ENCODE measurements at regions not wholly inside any gene's neighbourhood (a gene's known extent, or its start where the extent isn't known, plus 50 kb on each side); places are given as distances from the start of the nearest gene placed in this dataset.
"Not testable (repeated sequence)": the region's sequence is repeated elsewhere in the genome, so short reads cannot be mapped to it uniquely, and the experiment has no call there.

DNA sequence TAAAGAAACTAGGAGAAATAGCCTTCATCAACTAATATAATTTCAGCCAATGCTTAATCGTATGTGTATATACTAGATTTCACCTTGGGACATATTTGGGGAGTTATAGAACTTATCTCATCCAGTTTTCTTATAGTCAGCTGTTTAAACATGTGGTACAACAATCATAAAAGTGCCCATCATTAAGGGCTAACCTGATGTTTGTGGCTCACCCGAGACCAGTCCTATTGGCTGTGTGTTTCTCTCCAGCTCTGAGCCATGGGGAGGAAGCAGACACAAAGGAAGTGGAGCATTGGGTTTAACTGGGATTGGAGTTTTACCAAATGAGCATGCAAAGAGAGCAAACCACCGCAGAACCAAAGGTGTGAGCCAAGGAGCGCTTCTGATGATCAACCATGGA, 114.3 kb upstream of the KLF12 start:
- no peak overlapping the region for H3K27ac ChIP-seq
- DNase-seq, result no peak
- 83 to 100% methylated on average over 2 to 4 of the region's 4 CpGs for WGBS, 2 donors (ENCODE audit: low coverage in 1 of 2)
- no peaks in the 10 kb centered on the region for H3K27me3 ChIP-seq
- no peaks in the 10 kb centered on the region for H3K9me3 ChIP-seq
- intact Hi-C loops (cut with DNase I; ENCODE audit: low total_unique reads) (no loop called here), in situ Hi-C loops (cut with MboI; ENCODE audit: low pct_ligation_motif_present in 1 of 4, low pct_unique_long_range_greater_than_20kb in 1 of 4, low sequenced_read_pairs in 3 of 4) (no loop called here)
- TF ChIP-seq, protein P1, sequence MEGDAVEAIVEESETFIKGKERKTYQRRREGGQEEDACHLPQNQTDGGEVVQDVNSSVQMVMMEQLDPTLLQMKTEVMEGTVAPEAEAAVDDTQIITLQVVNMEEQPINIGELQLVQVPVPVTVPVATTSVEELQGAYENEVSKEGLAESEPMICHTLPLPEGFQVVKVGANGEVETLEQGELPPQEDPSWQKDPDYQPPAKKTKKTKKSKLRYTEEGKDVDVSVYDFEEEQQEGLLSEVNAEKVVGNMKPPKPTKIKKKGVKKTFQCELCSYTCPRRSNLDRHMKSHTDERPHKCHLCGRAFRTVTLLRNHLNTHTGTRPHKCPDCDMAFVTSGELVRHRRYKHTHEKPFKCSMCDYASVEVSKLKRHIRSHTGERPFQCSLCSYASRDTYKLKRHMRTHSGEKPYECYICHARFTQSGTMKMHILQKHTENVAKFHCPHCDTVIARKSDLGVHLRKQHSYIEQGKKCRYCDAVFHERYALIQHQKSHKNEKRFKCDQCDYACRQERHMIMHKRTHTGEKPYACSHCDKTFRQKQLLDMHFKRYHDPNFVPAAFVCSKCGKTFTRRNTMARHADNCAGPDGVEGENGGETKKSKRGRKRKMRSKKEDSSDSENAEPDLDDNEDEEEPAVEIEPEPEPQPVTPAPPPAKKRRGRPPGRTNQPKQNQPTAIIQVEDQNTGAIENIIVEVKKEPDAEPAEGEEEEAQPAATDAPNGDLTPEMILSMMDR (IDR thresholded peaks at IDR 0.05), result no peak
- TF ChIP-seq POLR2A (IDR thresholded peaks at IDR 0.05) (no peak), POLR2AphosphoS5 (IDR thresholded peaks at IDR 0.05) (no peak), EP300 (IDR thresholded peaks at IDR 0.05; ENCODE audit: low read depth) (no peak)
- H3K4me3 ChIP-seq, result no peak overlapping the region
- peaks cover 0 to 2% (median 0%) of the 10 kb centered on the region in 4 donors for H3K4me1 ChIP-seq
- H3K36me3 ChIP-seq, result no peaks in the 10 kb centered on the region

GRCh38 chr13:74246487-74246886, 112.3 kb upstream of the KLF12 start:
- intact Hi-C loops (cut with DNase I; ENCODE audit: low total_unique reads) (no loop called here), in situ Hi-C loops (cut with MboI; ENCODE audit: low pct_ligation_motif_present in 1 of 4, low pct_unique_long_range_greater_than_20kb in 1 of 4, low sequenced_read_pairs in 3 of 4) (no loop called here)
- Histone ChIP-seq H3K4me1 (peaks cover 0 to 2% (median 0%) of the 10 kb centered on the region in 4 donors), H3K27me3 (no peaks in the 10 kb centered on the region), H3K36me3 (no peaks in the 10 kb centered on the region), H3K27ac (no peak overlapping the region), H3K4me3 (no peak overlapping the region), H3K9me3 (no peaks in the 10 kb centered on the region)
- no peak for DNase-seq
- TF ChIP-seq POLR2AphosphoS5 (IDR thresholded peaks at IDR 0.05) (no peak), POLR2A (IDR thresholded peaks at IDR 0.05) (no peak), EP300 (IDR thresholded peaks at IDR 0.05; ENCODE audit: low read depth) (no peak)
- TF ChIP-seq, protein P1 (IDR thresholded peaks at IDR 0.05), result no peak
- 54% methylated on average over 8 of the region's 8 CpGs; no CpG with 5 or more reads in 1 of the 2 donors for WGBS, 2 donors (ENCODE audit: low coverage in 1 of 2)

DNA sequence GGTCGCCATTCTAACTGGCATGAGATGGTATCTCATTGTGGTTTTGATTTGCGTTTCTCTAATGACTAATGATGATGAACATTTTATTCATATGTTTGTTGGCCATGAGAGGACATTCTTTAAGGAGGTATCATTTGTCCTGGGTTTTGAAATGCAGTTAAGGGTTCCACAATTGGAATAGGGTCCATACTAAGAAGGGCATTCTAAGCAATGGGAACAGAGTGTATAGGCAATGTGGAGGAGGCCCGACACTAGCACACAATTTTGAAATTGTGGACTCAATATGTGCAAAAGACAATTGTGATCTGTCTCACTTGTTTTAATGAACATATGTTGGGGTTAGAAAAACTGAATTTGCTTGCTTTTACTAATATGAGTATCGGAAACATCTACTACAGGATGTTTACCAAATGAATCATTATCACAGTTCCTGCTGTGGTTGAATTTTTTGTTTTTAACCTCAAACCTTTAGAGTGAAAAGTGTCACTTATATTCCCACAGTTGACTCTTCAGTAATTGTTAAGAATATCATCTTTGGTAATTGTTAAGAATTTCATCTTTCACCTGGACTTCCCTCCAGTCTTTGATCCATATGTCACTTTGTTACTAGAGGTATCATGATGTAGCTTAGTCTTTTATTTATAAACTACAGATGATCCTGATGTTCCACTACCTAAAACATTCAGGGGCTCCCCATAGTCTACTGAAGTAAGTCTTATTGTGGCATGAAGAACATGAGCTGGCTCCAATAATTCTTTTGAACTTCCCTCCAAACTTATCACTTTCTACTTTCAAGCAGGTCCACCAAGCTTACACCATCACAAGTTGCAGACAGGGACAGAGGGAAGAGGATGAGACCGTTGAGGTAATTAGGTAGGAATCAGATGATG, 109.7 kb upstream of the KLF12 start:
- TF ChIP-seq, protein P1 (IDR thresholded peaks at IDR 0.05), result no peak
- TF ChIP-seq POLR2A (IDR thresholded peaks at IDR 0.05) (no peak), POLR2AphosphoS5 (IDR thresholded peaks at IDR 0.05) (no peak), EP300 (IDR thresholded peaks at IDR 0.05; ENCODE audit: low read depth) (no peak)
- WGBS, 2 donors (ENCODE audit: low coverage in 1 of 2), result 69 to 80% methylated on average over 3 to 5 of the region's 5 CpGs
- in situ Hi-C loops (cut with MboI; ENCODE audit: low pct_ligation_motif_present in 1 of 4, low pct_unique_long_range_greater_than_20kb in 1 of 4, low sequenced_read_pairs in 3 of 4), result no loop called here
- H3K9me3 ChIP-seq, result no peaks in the 10 kb centered on the region
- H3K4me3 ChIP-seq, result no peak overlapping the region
- no peaks in the 10 kb centered on the region for H3K27me3 ChIP-seq
- H3K27ac ChIP-seq, result peak overlapping the region in 1 of 4 donors; percentile 25
- no peak for DNase-seq
- intact Hi-C loops (cut with DNase I; ENCODE audit: low total_unique reads), result no loop called here
- peaks cover 0 to 2% (median 0%) of the 10 kb centered on the region in 4 donors for H3K4me1 ChIP-seq
- H3K36me3 ChIP-seq, result no peaks in the 10 kb centered on the region

- H3K27ac ChIP-seq; H3K4me3 ChIP-seq; H3K27me3 ChIP-seq; intact Hi-C loops (cut with DNase I; ENCODE audit: low total_unique reads); H3K36me3 ChIP-seq; H3K9me3 ChIP-seq; H3K4me1 ChIP-seq; in situ Hi-C loops (cut with MboI; ENCODE audit: low pct_ligation_motif_present in 1 of 4, low pct_unique_long_range_greater_than_20kb in 1 of 4, low sequenced_read_pairs in 3 of 4); DNase-seq: not testable (repeated sequence)
- WGBS, 2 donors (ENCODE audit: low coverage in 1 of 2), result 84 to 100% methylated on average over 2 to 19 of the region's 19 CpGs
Observed at GRCh38 chr13:74241343-74241742, 107.1 kb upstream of the KLF12 start.
